NT2/D1 (cell line): ENCODE measurements at regions not wholly inside any gene's neighbourhood (a gene's known extent, or its start where the extent isn't known, plus 50 kb on each side); places are given as distances from the start of the nearest gene placed in this dataset.

ENCODE experiments used
- SUZ12 ChIP-seq: IDR thresholded peaks from 2 replicates; pipeline ENCODE4 v1.6.1; 2011; ENCODE audit not compliant: insufficient read length, insufficient read depth; ENCODE audit errors: extremely low read depth
- YY1 ChIP-seq: IDR thresholded peaks from 2 replicates; pipeline ENCODE4 v1.6.1; 2011; ENCODE audit not compliant: insufficient read length, insufficient read depth
- ZNF274 ChIP-seq: IDR thresholded peaks from 2 replicates; pipeline ENCODE4 v1.6.1; 2011; ENCODE audit warnings: mild to moderate bottlenecking, low read depth, low read length

DNA sequence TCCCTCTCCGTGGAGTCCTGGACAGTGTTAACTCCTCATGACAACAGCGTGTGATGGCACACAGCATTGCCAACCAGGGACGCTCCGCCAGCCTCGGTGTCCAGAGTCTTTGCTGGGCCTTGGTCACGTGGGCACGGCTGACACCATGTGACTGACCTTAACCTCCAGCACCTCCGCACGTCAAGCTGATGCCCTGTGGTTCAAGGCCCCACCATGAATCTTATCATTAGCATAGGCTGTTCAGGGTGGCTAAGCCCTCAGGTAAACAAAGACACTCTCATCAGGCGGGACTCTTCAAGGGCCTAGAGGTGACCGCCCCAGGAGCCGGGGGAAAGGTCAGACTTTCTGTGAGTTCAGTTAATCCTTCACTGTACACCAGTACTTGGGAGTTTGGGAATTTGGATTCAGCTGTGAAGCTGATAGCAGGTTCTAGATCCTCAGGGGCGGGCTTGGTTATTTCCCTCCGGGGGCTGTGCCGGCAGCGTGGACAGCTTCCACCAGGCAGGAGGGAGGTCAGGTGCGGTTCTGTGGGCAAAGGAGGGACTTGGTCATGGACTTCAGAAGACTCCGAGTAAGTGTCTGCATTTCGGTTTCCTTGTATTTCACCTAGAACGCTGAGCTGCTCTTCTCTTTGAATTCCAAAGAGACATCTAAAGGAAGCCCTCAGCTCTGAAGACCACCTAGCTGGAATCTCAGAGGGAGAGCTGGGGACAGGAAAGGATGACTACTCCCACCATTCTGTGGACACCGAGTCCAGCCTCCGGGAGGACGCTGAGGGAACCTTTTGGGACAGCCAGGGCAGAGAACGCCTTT is 195.5 kb upstream of the CIBAR2 start:
- no peak for TF ChIP-seq ZNF274
- no peak for TF ChIP-seq SUZ12
- no peak for TF ChIP-seq YY1
